GM21786 (cell line): ENCODE measurements at regions not wholly inside any gene's neighbourhood (a gene's known extent, or its start where the extent isn't known, plus 50 kb on each side); places are given as distances from the start of the nearest gene placed in this dataset.
A peak's percentile ranks its signal among the peaks of the same experiment; 100 is the strongest.

ENCODE experiments used
- ATAC-seq: cut with Tn5 transposase; IDR thresholded peaks from one replicate; pipeline ENCODE4 v1.9.1; 2021; ENCODE audit not compliant: unreplicated experiment

GRCh38 chr6:98514073-98514720 lies 320.2 kb upstream of the POU3F2 start:
- peak; percentile 76 for ATAC-seq

GRCh38 chr6:98514796-98515195 lies 319.6 kb upstream of the POU3F2 start:
- no peak for ATAC-seq

- ATAC-seq: no peak
These were observed 318.2 kb upstream of the POU3F2 start for GRCh38 chr6:98516206-98516605.

GRCh38 chr6:98516866-98517265 lies 317.5 kb upstream of the POU3F2 start:
- no peak for ATAC-seq

- ATAC-seq: no peak
These were observed 308.5 kb upstream of the POU3F2 start for GRCh38 chr6:98525860-98526259.

GRCh38 chr6:98526465-98526864 lies 307.9 kb upstream of the POU3F2 start:
- no peak for ATAC-seq

DNA sequence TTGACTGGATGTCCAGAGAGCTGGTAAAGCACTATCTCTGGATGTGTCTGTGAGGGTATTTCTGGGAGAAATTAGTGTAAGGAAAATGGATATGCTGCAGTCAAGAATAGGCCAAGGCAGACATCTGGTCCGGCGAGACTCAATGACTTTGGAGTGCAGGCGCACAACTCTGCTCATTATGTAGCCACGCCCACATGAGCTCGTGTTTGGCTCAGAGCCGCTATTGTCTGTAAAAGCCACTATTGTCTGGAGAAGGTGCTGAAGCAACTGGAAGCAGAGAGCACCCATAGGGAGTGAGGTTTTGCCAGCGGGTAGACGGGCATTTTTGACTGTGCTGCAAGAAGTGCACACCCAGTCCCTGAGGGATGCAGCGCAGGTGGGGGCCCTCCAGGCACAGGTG lies 305.0 kb upstream of the POU3F2 start:
- no peak for ATAC-seq

- ATAC-seq: no peak
These were observed 303.6 kb upstream of the POU3F2 start for GRCh38 chr6:98530732-98531131.

DNA sequence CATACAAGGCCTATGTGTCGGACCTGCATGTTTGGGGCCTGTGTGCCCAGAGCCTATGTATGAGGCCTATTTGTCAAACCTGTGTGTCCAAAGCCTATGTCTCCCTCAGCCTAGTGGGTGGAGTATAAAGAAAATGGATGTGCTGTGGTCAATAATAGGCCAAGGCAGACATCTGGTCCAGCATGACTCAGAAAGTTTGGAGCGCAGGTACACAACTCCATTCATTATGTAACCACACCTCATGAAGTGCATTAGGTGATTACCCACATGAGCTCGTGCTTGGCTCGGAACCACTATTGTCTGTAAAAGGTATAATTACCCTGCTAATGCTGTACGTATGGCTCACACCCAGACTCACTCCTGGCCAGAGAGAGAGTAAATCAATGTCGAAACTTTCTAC lies 302.4 kb upstream of the POU3F2 start:
- ATAC-seq: no peak

DNA sequence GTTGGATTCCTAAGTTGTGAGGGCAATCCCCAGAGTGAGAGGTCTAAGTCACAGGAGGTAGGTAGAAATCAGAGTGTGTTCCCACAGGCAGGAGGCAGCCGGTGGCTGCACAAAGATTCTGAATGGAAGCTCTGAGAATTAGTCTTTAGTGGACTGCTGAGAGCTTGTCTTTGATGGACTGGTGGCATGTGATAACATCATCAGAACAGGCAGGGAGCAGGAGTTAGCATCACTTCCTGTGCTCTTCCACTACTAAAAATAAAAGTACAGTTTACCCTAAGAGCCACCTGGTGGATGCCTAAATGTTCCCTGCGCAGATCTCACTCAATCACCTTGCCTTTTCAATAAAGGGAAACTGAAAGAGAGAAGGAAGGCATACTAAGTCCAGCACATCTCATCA lies 294.6 kb upstream of the POU3F2 start:
- ATAC-seq: peak; percentile 68

GRCh38 chr6:98546376-98546775 lies 288.0 kb upstream of the POU3F2 start:
- ATAC-seq: no peak

- ATAC-seq: no peak
These were observed 287.2 kb upstream of the POU3F2 start for GRCh38 chr6:98547151-98547550.

GRCh38 chr6:98547634-98548033 lies 286.7 kb upstream of the POU3F2 start:
- ATAC-seq: no peak

- no peak for ATAC-seq
These were observed 286.1 kb upstream of the POU3F2 start for GRCh38 chr6:98548301-98548700.

GRCh38 chr6:98560418-98560817 lies 274.0 kb upstream of the POU3F2 start:
- no peak for ATAC-seq

GRCh38 chr6:98560841-98561240 lies 273.5 kb upstream of the POU3F2 start:
- no peak for ATAC-seq

DNA sequence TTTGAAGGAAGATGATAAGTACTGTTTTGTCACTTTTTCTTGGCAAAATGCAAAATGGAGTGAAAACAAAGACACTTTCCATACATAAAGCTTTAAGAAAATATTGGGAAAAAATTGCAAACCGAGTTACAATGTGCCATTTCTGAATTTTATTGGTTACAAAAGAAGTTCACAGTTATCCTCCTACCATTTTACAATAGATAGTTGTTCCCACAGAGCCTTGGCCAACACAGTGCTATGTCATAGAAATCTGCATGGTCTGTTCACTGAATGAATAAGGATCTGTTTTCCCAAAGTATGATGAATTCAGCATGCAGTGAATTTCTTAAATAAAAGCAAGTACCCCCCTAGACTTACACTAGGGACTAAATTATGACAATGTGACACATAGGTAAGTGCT lies 268.2 kb upstream of the POU3F2 start:
- ATAC-seq: no peak

GRCh38 chr6:98572579-98572978 lies 261.8 kb upstream of the POU3F2 start:
- no peak for ATAC-seq

- no peak for ATAC-seq
These were observed 259.4 kb upstream of the POU3F2 start for GRCh38 chr6:98574984-98575383.

DNA sequence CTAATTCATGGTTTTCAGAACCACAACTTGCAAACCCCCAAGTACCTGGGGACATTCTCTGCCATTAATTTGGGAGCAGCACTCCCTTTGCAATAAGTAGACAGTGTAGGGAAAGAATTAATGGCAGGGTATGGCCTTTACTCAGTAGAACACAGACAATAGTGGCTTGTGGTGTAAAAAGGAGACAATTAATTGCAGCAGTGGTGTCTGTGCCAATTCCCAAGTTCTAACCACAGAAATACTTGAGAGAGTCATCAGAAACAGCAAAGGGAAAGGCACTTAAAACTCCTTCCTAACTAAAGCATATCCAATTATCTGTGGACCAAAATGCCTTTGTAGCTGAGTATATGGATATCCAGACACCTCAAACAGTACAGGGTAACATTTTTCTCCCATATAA lies 257.6 kb upstream of the POU3F2 start:
- ATAC-seq: no peak

DNA sequence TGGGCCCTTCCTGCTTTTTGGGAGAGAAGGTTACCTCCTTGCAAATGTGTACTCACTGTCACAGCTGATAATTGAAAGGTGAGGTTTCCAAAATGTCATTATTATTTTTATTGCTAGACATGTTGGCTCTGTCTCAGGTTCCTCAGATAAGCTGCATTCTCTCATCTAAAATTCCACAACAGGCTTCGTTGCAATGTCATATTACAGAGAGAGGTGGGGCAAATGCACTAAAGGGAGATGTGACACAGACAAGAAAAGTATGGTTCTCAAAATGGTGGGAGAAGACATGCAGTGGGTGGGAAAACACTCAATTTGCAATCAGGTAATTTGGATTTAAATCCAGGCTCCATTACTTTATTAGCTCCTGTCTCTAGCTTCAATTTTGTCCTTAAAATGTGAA lies 256.4 kb upstream of the POU3F2 start:
- ATAC-seq: no peak

DNA sequence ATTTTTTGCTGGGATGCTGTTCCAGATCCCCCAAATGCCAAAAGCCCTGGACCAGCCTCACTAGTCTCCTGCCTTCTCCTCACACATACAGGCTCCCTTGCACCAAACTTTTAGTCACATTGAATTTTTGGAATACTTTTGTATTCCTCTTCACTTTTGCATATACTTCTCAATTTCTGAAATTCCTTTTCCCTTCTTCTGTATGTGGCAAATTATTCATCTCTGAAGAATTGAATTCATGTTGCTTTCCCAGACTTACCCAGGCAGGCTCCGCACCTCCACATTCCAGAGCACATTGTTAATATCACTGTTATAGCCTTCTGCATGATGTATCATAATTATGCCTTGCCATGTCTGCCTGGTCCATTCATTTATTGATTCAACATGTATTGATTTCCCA lies 255.3 kb upstream of the POU3F2 start:
- ATAC-seq: no peak

DNA sequence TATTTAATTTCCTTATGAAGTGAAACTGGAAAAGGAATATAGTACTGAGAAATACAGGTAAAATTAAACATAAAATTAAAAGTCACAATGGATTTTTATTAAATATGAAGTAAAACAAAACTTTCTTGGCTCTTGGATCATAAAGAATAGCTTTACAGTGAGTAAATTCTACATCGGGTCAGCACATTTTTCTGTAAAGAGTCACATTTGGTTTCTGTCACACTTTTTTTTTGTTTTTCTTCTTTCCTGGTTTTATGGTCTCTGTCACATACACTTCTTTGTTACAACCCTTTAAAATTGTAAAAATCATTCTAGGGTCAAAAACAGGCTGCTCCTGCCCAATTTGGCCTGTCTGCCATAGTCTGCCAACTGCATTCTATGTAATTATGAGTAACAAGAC lies 254.4 kb upstream of the POU3F2 start:
- ATAC-seq: no peak

DNA sequence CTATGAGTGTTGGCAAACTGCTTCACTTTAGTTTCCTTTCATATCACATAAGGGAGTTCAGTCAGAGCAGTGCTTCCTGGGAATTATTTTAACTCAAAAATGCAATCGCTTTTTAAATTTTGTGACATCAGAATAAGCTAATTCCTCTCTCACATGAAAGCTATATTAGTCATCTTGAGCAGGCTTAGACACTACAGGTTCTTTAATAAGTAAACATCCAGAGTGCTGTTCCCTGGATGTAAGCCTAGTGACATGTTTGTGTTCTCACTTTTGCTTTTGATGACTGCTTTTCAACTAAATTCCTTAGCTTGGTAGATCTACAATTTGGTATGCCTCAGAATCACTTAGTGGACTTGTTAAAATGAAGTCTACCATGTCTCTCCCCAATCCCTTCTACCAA lies 252.7 kb upstream of the POU3F2 start:
- ATAC-seq: no peak
